Sciatic nerve (tissue), 2 donors: ENCODE measurements at regions not wholly inside any gene's neighbourhood (a gene's known extent, or its start where the extent isn't known, plus 50 kb on each side); places are given as distances from the start of the nearest gene placed in this dataset.

ENCODE experiments used
- ATAC-seq: fragments of 200-7000 bp; cut with Tn5 transposase; one replicate; pipeline ENCODE4 v1.9.1; 2020; ENCODE audit warnings: mild to moderate bottlenecking, moderate library complexity
- DNase-seq: peaks from one replicate; pipeline ENCODE4 v3.0.0-alpha.2; 2020; ENCODE audit warnings: low spot score
- intact Hi-C: fragments of 100-400 bp; cut with DNase I; formaldehyde crosslinking; loops from one replicate; pipeline ENCODE4 v1.14.2; 2022
- donor health status: DM: no; HTN: no; CAD: no.
- donor health status: DM: no; HTN: no; CAD: no.

- DNase-seq = no peak
Observed at GRCh38 chr15:94670438-94671034, 439.2 kb downstream of the MCTP2 start.

GRCh38 chr15:94671858-94672532 lies 440.6 kb downstream of the MCTP2 start:
- ATAC-seq (peak; percentile 76), DNase-seq (peak; percentile 57)
- intact Hi-C loops = loop anchor here (10.0 kb wide), 1 partner anchor 1683 kb away; no protein-coding TSS in a partner anchor

More at GRCh38 chr15:94670438-94671034, 439.2 kb downstream of the MCTP2 start:
- intact Hi-C loops = loop anchor here (10.0 kb wide), 1 partner anchor 1684 kb away; no protein-coding TSS in a partner anchor
- ATAC-seq = peak; percentile 71

GRCh38 chr15:94673801-94674200 lies 442.4 kb downstream of the MCTP2 start:
- intact Hi-C loops = loop anchor here (10.0 kb wide), 1 partner anchor 1681 kb away; no protein-coding TSS in a partner anchor
- DNase-seq = peak; percentile 56
- ATAC-seq = no peak

GRCh38 chr15:94674296-94674695 lies 442.9 kb downstream of the MCTP2 start:
- ATAC-seq (peak; percentile 65), DNase-seq (peak; percentile 58)
- intact Hi-C loops = loop anchor here (10.0 kb wide), 1 partner anchor 1681 kb away; no protein-coding TSS in a partner anchor

- no peak for ATAC-seq
- no peak for DNase-seq
- intact Hi-C loops = loop anchor here (10.0 kb wide), 1 partner anchor 1678 kb away; no protein-coding TSS in a partner anchor
Observed at GRCh38 chr15:94677202-94677790, 445.9 kb downstream of the MCTP2 start.

- ATAC-seq (no peak), DNase-seq (no peak)
- intact Hi-C loops = no loop called here
Observed at GRCh38 chr15:94682171-94682570, 450.8 kb downstream of the MCTP2 start.

GRCh38 chr15:94683902-94684301 lies 452.5 kb downstream of the MCTP2 start:
- ATAC-seq = no peak
- no peak for DNase-seq
- intact Hi-C loops = no loop called here

GRCh38 chr15:94691169-94691568 lies 459.8 kb downstream of the MCTP2 start:
- intact Hi-C loops = no loop called here
- ATAC-seq (no peak), DNase-seq (no peak)

GRCh38 chr15:94692710-94693109 lies 461.3 kb downstream of the MCTP2 start:
- ATAC-seq = no peak
- intact Hi-C loops = no loop called here
- no peak for DNase-seq

- ATAC-seq (peak; percentile 85), DNase-seq (no peak)
- intact Hi-C loops = no loop called here
Observed at GRCh38 chr15:94700211-94700610, 468.9 kb downstream of the MCTP2 start.

GRCh38 chr15:94701281-94701985 lies 470.1 kb downstream of the MCTP2 start:
- ATAC-seq (no peak), DNase-seq (no peak)
- intact Hi-C loops = no loop called here

GRCh38 chr15:94703596-94703995 lies 472.2 kb downstream of the MCTP2 start:
- ATAC-seq (no peak), DNase-seq (no peak)
- intact Hi-C loops = no loop called here

GRCh38 chr15:94704421-94704820 lies 473.1 kb downstream of the MCTP2 start:
- intact Hi-C loops = no loop called here
- no peak for DNase-seq
- no peak for ATAC-seq

- ATAC-seq = no peak
- no peak for DNase-seq
- intact Hi-C loops = no loop called here
Observed at GRCh38 chr15:94704946-94705345, 473.6 kb downstream of the MCTP2 start.

- no peak for ATAC-seq
- intact Hi-C loops = no loop called here
Observed at GRCh38 chr15:94709319-94709718, 478.0 kb downstream of the MCTP2 start.

GRCh38 chr15:94722024-94722636 lies 490.8 kb downstream of the MCTP2 start:
- DNase-seq = no peak
- intact Hi-C loops = no loop called here
- no peak for ATAC-seq

More at GRCh38 chr15:94709319-94709718, 478.0 kb downstream of the MCTP2 start:
- no peak for DNase-seq

- no peak for DNase-seq
- no peak for ATAC-seq
- intact Hi-C loops = no loop called here
Observed at GRCh38 chr15:94723801-94724200, 492.4 kb downstream of the MCTP2 start.

GRCh38 chr15:94731286-94731685 lies 499.9 kb downstream of the MCTP2 start:
- ATAC-seq (no peak), DNase-seq (no peak)
- intact Hi-C loops = no loop called here

- DNase-seq (no peak), ATAC-seq (no peak)
- intact Hi-C loops = no loop called here
Observed at GRCh38 chr15:94734460-94734859, 503.1 kb downstream of the MCTP2 start.
